ENCODE measurements at regions not wholly inside any gene's neighbourhood (a gene's known extent, or its start where the extent isn't known, plus 50 kb on each side); places are given as distances from the start of the nearest gene placed in this dataset.

GRCh38 chr9:80794197-80794596 is 895.1 kb downstream of the TLE1 start (continued):
- TF ChIP-seq CTCF (IDR thresholded peaks at IDR 0.05 in 2 of 3, conservative IDR thresholded peaks at IDR 0.05 in 1 of 3; ENCODE audit: control insufficient read depth in 2 of 3, extremely low read depth in 1 of 3, insufficient read depth in 1 of 3, low read depth in 3 of 3, low read length in 3 of 3) (no peak), SP1 (IDR thresholded peaks at IDR 0.05; ENCODE audit: low read depth, low read length) (no peak), TCF12 (IDR thresholded peaks at IDR 0.05; ENCODE audit: low read depth, low read length) (no peak), LARP7 (IDR thresholded peaks at IDR 0.05) (no peak)

- no peak for TF ChIP-seq NFXL1 (IDR thresholded peaks at IDR 0.05; ENCODE audit: borderline replicate concordance)
- no peak for TF ChIP-seq IRF4 (IDR thresholded peaks at IDR 0.05; ENCODE audit: low read depth, low read length)
- TF ChIP-seq CBX3 (IDR thresholded peaks at IDR 0.05; ENCODE audit: borderline replicate concordance, low read depth), result no peak
- no peak for TF ChIP-seq EZH2 (IDR thresholded peaks at IDR 0.05; ENCODE audit: borderline replicate concordance, control insufficient read depth, low read depth, low read length)
- TF ChIP-seq NKRF (conservative IDR thresholded peaks at IDR 0.05), result no peak
- no peak for TF ChIP-seq JUND (IDR thresholded peaks at IDR 0.05; ENCODE audit: low read depth, low read length)
- no peak for TF ChIP-seq ZSCAN29 (IDR thresholded peaks at IDR 0.05)
- TF ChIP-seq PAX5 (IDR thresholded peaks at IDR 0.05; ENCODE audit: borderline replicate concordance, low read depth, low read length), result no peak
- TF ChIP-seq HDAC6 (IDR thresholded peaks at IDR 0.05; ENCODE audit: unreplicated experiment), result no peak
- no peak for DNase-seq (ENCODE audit: low read depth, low spot score)
- no peak for FAIRE-seq
- Histone ChIP-seq H3K4me3 (no peak overlapping the region), H3K27me3 (replicated peaks in 1 of 2; ENCODE audit: control insufficient read depth in 2 of 2, insufficient read depth in 2 of 2, low read length in 1 of 2) (no peaks in the 10 kb centered on the region), H2AFZ (ENCODE audit: control insufficient read depth, low read depth, low read length) (no peak overlapping the region), H3K9me3 (replicated peaks; ENCODE audit: control insufficient read depth, insufficient read depth, low read length) (no peaks in the 10 kb centered on the region), H3K36me3 (ENCODE audit: control insufficient read depth in 2 of 2, insufficient read depth in 2 of 2, low read length in 1 of 2) (no peaks in the 10 kb centered on the region), H3K9ac (ENCODE audit: control insufficient read depth, insufficient read depth, low read length) (no peak overlapping the region), H3K27ac (ENCODE audit: control insufficient read depth, insufficient read depth) (no peak overlapping the region), H3K4me1 (ENCODE audit: control insufficient read depth, insufficient read depth, low read length) (no peaks in the 10 kb centered on the region), H3K79me2 (ENCODE audit: control insufficient read depth, insufficient read depth, low read length) (no peaks in the 10 kb centered on the region), H4K20me1 (ENCODE audit: control insufficient read depth, insufficient read depth) (no peaks in the 10 kb centered on the region), H3K4me2 (ENCODE audit: control insufficient read depth, insufficient read depth) (no peak overlapping the region)
- no TSS peak for BruUV-seq (replicated peaks)
- ATAC-seq, result no peak
- in situ Hi-C loops (cut with MboI) (no loop called here), intact Hi-C loops (cut with micrococcal nuclease; ENCODE audit: unreplicated experiment) (no loop called here)
- ChIA-PET CTCF (no interaction called here), RAD21 (ENCODE audit: unreplicated experiment) (interaction anchor here (1.2 to 1.3 kb wide), 3 partner anchors 18 to 90 kb away, joined by 3 read pairs; no protein-coding TSS in a partner anchor), POLR2A (interaction anchor here (0.5 to 1.3 kb wide), 2 partner anchors 10 to 20 kb away, joined by 3 read pairs; no protein-coding TSS in a partner anchor), SMC1A (ENCODE audit: uncharacterized antibody, unreplicated experiment) (interaction anchor here (1.4 to 4.1 kb wide), 5 partner anchors 10 to 86 kb away, joined by 6 to 22 read pairs (median 7); no protein-coding TSS in a partner anchor)
These were observed 895.6 kb downstream of the TLE1 start for GRCh38 chr9:80793706-80794105.

Data from GM12878 (cell line).